GM19468 (cell line): ENCODE measurements at regions not wholly inside any gene's neighbourhood (a gene's known extent, or its start where the extent isn't known, plus 50 kb on each side); places are given as distances from the start of the nearest gene placed in this dataset.
"Not testable (repeated sequence)": the region's sequence is repeated elsewhere in the genome, so short reads cannot be mapped to it uniquely, and the experiment has no call there.

Experiments used
- ATAC-seq: cut with Tn5 transposase; IDR thresholded peaks from one replicate; pipeline ENCODE4 v1.9.1; 2021; ENCODE audit warnings: mild to moderate bottlenecking, moderate library complexity, moderate number of reproducible peaks; ENCODE audit not compliant: unreplicated experiment; ENCODE audit errors: extremely low read depth

- no peak for ATAC-seq
Observed at GRCh38 chr5:45893309-45893708, 197.1 kb upstream of the HCN1 start.

DNA sequence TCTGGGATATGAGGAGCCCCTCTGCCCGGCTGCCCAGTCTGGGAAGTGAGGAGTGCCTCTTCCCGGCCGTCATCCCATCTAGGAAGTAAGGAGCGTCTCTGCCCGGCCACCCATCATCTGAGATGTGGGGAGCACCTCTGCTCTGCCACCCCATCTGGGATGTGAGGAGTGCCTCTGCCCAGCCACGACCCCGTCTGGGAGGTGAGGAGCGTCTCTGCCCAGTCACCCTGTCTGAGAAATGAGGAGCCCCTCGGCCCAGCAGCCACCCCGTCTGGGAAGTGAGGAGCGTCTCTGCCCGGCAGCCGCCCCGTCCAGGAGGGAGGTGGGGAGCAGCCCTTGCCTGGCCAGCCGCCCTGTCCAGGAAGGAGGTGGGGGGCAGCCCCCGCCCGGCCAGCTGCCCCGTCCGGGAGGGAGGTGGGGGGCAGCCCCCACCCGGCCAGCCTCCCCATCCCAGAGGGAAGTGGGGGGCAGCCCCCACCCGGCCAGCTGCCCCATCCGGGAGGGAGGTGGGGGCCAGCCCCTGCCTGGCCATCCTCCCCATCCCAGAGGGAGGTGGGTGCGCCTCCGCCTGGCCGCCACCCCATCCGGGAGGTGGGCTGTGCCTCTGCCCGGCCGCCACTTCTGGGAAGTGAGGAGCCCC is 194.4 kb upstream of the HCN1 start:
- not testable (repeated sequence) for ATAC-seq

GRCh38 chr5:45862763-45863162 is 166.6 kb upstream of the HCN1 start:
- ATAC-seq, result no peak

- no peak for ATAC-seq
Observed at GRCh38 chr5:45847877-45848276, 151.7 kb upstream of the HCN1 start.

DNA sequence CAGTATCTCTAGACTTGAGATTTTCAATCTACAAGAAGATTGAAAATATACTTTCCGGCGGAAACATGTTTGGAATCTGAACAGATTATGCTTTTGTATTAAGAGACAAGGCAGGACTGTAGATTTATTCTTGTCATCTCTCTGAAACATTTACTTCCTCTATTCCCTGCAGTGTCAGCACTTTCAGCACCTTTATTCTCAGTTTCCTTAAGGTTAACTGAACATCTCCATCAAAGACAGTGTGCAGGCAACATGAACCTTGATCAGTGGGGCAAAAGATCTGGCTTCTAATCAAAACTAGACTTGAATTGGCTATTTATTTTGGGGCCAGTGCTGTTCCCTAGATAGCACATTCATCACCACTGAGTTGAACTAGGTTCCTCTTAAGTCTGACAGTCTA is 129.9 kb upstream of the HCN1 start:
- ATAC-seq, result no peak

- no peak for ATAC-seq
Observed at GRCh38 chr5:45800331-45800730, 104.2 kb upstream of the HCN1 start.

DNA sequence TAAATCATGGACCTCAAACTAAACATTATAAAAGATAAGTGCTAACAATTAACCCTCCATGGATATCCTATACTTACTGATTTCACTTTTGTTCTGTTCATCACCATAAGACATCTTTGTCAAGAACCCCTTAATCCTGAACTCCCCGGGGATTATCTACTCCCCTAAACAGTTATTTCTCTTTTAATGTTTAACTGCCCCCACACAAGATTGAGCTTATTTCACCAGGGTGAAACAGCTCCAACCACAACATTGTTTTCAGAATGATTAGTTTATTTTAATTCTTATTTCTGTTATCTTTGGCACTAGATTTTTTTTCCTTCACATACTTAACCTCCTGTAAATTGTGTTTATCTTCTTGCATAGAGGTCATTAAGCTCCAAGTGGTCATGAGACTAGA is 103.2 kb upstream of the HCN1 start:
- ATAC-seq, result no peak

DNA sequence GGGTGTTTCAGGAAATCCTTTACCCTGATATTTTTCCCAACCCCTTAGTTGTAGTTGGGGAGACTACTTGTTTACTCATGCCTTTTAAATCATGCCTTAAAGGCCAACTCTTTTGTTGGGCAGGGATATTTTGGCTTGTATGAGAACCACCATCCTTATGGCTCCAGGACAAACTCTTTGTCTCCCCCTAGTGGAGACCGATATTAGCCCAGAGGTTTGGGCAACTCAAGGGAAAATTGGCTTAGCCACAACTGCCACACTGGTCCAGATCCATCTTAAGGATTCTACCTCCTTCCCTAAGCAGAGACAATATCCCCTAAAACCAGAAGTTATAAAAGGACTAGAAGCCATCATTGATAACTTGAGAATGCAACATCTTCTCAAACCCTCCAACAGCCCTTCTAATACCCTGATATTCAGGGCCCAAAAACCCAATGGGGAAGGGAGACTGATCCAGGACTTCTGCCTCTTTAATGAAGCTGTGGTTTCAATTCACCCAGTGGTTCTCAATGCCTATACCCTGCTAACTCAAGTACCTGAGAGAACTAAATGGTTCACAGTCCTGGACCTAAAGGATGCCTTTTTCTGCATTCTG is 100.9 kb upstream of the HCN1 start:
- no peak for ATAC-seq

DNA sequence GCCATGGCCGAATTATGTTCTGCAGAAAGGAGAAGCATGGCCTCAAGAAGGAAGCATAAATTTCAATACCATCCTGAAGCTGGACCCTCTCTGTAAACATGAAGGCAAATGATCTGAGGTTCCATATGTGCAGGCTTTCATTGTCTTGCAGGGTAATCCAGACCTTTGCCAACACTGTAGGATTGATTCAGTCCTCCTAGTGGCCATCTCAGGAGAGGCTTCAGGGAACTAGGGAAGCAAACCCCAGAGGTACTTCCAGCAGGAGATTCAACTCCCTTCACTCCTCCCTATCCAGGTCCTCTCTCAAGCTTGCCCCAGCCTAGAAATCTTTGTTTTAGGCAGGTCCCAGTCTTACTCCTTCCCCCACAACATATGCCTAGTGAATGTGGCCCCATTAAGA is 99.3 kb upstream of the HCN1 start:
- ATAC-seq, result no peak

DNA sequence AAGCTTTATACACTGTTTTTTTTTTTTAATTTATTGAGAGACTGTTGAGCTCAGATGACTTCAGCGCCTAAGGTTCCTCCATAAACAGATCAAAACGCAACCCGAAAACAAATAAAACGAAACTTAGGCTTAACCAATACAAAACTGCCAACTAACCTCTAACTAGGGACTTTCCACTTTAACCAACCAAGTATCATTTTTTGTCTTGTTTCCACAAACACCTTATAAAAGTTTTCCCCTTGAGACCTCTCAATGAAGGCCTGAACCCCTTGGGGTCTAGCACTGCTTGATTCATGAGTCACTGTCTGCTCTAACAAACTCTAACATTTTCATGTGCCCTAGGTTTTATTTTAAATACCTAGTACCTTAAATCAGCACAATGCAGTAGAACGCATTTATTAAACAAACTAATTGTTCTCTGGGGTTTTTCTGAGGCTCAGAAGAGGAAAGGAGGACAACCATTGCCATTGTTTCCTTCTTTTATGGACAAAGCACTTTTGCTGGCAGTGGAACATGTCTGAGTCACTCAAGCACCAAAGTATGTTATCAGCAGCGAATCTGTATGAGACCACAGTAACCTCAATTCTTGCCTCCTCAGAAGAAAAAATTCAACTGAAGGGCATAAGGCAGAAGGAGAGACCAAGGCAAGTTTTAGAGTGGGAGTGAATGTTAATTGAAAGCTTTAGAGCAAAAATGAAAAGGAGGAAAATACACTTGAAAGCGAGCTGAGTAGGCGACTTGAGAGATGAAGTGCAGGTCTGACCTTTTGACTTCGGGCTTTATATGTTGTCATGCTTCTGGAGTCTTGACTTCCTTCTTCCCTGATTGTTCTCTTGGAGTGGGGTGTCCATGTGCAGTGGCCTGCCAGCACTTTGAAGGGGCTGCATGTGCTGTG is 97.7 kb upstream of the HCN1 start:
- peak; percentile 57 for ATAC-seq

DNA sequence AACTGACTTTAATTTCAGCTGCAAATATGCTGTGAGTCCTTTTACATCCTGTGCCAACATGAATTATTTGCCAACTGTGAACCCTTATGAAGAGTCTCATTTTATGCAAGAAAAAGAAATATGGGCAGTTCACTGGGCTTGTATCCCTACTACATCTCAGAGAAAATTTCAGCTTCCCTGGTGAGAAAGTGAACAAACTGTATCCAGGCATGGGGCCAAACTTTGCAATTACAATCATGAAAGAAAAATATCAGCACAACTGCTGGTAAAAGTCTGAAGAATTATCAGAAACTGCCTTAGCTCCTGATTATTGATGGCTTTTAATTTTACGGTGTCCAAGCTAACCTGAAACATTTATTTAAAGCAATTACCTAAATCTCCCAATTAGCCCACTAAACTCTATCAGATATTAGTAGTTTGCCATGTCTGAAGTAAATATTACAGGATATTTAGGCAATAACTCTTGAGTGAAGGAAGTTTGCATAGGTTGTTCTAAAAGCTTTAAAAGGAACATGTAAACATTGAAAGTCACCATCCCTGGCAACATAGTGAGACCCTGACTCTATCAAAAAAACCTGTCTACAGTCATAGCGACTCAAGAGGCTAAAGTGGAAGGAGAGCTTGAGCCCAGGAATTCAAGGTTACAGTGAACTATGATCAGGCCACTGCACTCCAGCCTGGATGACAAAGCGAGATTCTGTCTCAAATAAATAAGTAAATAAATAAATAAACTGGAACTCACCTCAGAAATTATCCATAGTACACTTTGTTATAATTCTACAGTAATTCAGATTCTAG is 83.9 kb upstream of the HCN1 start:
- no peak for ATAC-seq

DNA sequence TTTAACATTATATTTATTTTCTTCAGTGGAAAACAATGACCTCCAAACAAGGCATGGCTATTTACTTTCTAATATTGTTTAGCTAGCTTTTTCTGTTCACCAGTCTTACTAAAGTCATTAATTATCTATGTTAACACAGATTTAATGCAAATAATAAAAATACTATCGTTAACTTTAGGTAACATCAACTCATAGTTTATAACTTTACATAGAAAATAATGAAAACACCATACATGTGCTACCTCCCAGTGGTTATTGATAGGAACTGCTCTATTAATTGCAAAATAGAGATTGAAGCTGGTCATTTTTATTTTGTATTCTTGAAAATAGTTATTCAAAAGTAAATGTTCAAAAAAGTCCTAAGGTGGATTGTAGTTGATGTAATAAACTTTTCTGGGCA is 78.3 kb upstream of the HCN1 start:
- no peak for ATAC-seq

- ATAC-seq, result no peak
Observed at GRCh38 chr5:45772402-45772801, 76.2 kb upstream of the HCN1 start.

- ATAC-seq, result no peak
Observed at GRCh38 chr5:45765561-45765960, 69.4 kb upstream of the HCN1 start.

DNA sequence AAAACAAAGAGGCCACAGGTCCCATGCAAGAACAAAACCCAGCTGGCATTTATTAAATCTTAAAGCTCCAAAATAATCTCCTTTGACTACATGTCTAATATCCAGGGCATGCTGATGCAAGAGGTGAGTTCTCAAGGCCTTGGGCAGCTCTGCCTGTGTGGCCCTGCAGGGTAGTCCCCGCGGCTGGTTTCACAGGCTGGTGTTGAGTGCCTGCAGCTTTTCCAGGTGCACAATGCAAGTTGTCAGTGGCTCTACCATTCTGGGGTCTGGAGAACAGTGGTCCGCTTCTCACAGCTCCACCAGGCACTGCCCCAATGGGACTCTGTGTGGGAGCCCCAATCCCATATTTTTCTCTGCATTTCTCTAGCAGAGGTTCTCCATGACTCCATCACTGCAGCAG is 54.4 kb upstream of the HCN1 start:
- no peak for ATAC-seq

DNA sequence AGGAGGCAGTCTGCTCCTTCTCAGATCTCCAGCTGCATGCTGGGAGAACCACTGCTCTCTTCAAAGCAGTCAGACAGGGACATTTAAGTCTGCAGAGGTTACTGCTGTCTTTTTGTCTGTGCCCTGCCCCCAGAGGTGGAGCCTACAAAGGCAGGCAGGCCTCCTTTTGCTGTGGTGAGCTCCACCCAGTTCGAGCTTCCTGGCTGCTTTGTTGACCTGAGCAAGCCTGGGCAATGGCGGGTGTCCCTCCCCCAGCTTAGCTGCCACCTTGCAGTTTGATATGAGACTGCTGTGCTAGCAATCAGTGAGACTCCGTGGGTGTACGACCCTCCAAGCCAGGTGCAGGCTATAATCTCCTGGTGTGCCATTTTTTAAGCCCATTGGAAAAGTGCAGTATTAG is 52.3 kb upstream of the HCN1 start:
- not testable (repeated sequence) for ATAC-seq
